ENCODE measurements at regions not wholly inside any gene's neighbourhood (a gene's known extent, or its start where the extent isn't known, plus 50 kb on each side); places are given as distances from the start of the nearest gene placed in this dataset.

DNA sequence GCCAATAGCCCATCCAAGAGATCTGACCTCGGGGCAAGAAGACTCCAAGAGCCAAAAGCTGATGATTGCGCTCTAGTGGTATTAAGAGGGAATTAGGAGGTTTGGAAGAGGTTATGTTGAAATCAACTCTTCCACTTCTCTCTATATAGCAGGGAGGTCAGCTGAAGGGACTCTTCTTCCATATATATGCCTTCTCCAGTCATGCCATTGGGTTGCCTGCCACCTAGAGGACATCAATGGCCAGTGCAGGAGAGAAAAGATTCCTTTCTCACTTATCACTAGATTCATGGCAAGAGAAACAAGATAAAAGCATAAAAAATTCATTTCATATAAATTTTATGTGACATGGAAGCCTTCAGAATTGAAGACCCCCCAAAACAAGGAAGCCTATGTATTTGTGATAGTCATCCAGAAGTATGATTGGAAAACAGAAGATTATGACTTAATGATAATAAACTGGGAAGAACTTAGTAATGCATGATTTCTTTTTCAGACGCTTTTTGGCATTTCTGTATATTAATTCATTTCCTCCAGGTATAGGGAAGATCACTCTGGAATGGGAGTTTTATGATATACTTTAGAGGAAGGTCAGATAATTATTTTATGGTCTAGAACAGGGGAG, 435.1 kb upstream of the DDI1 start:
- Histone ChIP-seq H2AFZ (ENCODE audit: low read length) (no peak overlapping the region), H3K4me3 (replicated peaks in 1 of 3; ENCODE audit: insufficient read depth in 1 of 3, low read depth in 2 of 3, low read length in 3 of 3) (no peak overlapping the region), H4K20me1 (ENCODE audit: insufficient read depth, low read length) (no peaks in the 10 kb centered on the region), H3K36me3 (replicated peaks in 1 of 2; ENCODE audit: control insufficient read depth in 1 of 2, insufficient read depth in 2 of 2, low read length in 2 of 2) (no peaks in the 10 kb centered on the region), H3K4me2 (ENCODE audit: low read depth, low read length) (no peak overlapping the region), H3K27ac (ENCODE audit: extremely low read length, insufficient read depth, low read length) (no peak overlapping the region), H3K4me1 (ENCODE audit: insufficient read depth, low read length) (no peaks in the 10 kb centered on the region), H3K9me3 (ENCODE audit: low read length) (no peaks in the 10 kb centered on the region), H3K9ac (ENCODE audit: insufficient read depth, low read depth, low read length) (no peak overlapping the region), H3K79me2 (ENCODE audit: insufficient read depth, low read length) (no peaks in the 10 kb centered on the region), H3K27me3 (ENCODE audit: control insufficient read depth in 1 of 2, insufficient read depth in 2 of 2, low read length in 2 of 2) (no peaks in the 10 kb centered on the region)
- peak; percentile 28 for FAIRE-seq
- BruUV-seq (replicated peaks), result no TSS peak
- TF ChIP-seq, protein P1, sequence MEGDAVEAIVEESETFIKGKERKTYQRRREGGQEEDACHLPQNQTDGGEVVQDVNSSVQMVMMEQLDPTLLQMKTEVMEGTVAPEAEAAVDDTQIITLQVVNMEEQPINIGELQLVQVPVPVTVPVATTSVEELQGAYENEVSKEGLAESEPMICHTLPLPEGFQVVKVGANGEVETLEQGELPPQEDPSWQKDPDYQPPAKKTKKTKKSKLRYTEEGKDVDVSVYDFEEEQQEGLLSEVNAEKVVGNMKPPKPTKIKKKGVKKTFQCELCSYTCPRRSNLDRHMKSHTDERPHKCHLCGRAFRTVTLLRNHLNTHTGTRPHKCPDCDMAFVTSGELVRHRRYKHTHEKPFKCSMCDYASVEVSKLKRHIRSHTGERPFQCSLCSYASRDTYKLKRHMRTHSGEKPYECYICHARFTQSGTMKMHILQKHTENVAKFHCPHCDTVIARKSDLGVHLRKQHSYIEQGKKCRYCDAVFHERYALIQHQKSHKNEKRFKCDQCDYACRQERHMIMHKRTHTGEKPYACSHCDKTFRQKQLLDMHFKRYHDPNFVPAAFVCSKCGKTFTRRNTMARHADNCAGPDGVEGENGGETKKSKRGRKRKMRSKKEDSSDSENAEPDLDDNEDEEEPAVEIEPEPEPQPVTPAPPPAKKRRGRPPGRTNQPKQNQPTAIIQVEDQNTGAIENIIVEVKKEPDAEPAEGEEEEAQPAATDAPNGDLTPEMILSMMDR (CRISPR knock-in tag; IDR thresholded peaks at IDR 0.05), result peak; percentile 77
- TF ChIP-seq STAG1 (CRISPR knock-in tag; IDR thresholded peaks at IDR 0.05), result peak; percentile 76
- peak; percentile 61; the same call in 1 of the 2 replicates for TF ChIP-seq SMC3 (IDR thresholded peaks at IDR 0.05; ENCODE audit: low read length)
- TF ChIP-seq, protein P2, sequence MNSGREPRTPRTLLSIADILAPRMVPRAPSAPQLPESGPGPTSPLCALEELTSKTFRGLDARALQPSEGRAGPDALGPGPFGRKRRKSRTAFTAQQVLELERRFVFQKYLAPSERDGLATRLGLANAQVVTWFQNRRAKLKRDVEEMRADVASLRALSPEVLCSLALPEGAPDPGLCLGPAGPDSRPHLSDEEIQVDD (CRISPR knock-in tag; IDR thresholded peaks at IDR 0.05; ENCODE audit: borderline replicate concordance), result no peak
- no peak for TF ChIP-seq ZNF589 (CRISPR knock-in tag; conservative IDR thresholded peaks at IDR 0.05)
- in situ Hi-C loops (cut with HindIII; ENCODE audit: extremely low pct_ligation_motif_present, low pct_unique_long_range_greater_than_20kb) (no loop called here), intact Hi-C loops (cut with micrococcal nuclease; ENCODE audit: unreplicated experiment) (loop anchor here (1.0 to 5.0 kb wide), 4 partner anchors 275 to 494 kb away; partner anchors contain the start of gene DYNC2H1)
- DNase-seq (ENCODE audit: low spot score), result peak; percentile 35
- ChIA-PET CTCF (ENCODE audit: low intra/inter-chr PET ratio, low total read pairs) (interaction anchor here (1.5 to 2.3 kb wide), 4 partner anchors 262 to 399 kb away, joined by 3 to 9 read pairs (median 6); no protein-coding TSS in a partner anchor), POLR2A (no interaction called here)
- WGBS (ENCODE audit: low lambda C conversion rate), result 0% methylated on average over 3 of the region's 3 CpGs
- ATAC-seq, result peak; percentile 88

DNA sequence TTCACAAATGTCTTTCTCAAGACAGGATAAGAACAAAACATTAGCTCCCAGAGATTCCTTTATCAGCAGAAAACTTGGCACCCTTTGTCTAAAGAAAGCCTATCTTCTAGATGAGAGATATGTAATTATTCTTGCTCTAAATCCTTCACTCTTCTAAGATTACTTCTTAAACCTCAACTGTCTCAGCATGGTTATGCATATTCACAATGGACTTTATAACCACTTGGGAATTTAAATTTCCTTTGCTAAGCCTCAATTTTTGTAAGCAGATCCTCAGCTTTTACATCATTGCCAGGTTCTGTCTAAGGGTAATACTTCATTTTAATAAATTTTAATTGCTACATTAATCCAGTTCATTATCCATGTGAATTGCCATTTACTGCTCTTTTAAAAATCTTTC, 433.6 kb upstream of the DDI1 start:
- POLR2A ChIA-PET, result no interaction called here
- no peak for DNase-seq (ENCODE audit: low spot score)
- in situ Hi-C loops (cut with HindIII; ENCODE audit: extremely low pct_ligation_motif_present, low pct_unique_long_range_greater_than_20kb), result no loop called here
- no peak for TF ChIP-seq ZNF331 (CRISPR knock-in tag; IDR thresholded peaks at IDR 0.05)
- TF ChIP-seq, protein P3, sequence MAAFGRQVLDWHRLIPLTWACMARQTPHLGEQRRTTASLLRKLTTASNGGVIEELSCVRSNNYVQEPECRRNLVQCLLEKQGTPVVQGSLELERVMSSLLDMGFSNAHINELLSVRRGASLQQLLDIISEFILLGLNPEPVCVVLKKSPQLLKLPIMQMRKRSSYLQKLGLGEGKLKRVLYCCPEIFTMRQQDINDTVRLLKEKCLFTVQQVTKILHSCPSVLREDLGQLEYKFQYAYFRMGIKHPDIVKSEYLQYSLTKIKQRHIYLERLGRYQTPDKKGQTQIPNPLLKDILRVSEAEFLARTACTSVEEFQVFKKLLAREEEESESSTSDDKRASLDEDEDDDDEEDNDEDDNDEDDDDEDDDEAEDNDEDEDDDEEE (CRISPR knock-in tag; IDR thresholded peaks at IDR 0.05), result no peak
- TF ChIP-seq BHLHE40 (IDR thresholded peaks at IDR 0.05; ENCODE audit: low read length), result no peak
- no peak for TF ChIP-seq MTA3 (CRISPR knock-in tag; IDR thresholded peaks at IDR 0.05)
- TF ChIP-seq ZFP41 (CRISPR knock-in tag; IDR thresholded peaks at IDR 0.05; ENCODE audit: borderline replicate concordance), result no peak
- TF ChIP-seq IRF2 (CRISPR knock-in tag; IDR thresholded peaks at IDR 0.05), result no peak
- no peak for TF ChIP-seq ZNF343 (CRISPR knock-in tag; IDR thresholded peaks at IDR 0.05)
- TF ChIP-seq, protein P4, sequence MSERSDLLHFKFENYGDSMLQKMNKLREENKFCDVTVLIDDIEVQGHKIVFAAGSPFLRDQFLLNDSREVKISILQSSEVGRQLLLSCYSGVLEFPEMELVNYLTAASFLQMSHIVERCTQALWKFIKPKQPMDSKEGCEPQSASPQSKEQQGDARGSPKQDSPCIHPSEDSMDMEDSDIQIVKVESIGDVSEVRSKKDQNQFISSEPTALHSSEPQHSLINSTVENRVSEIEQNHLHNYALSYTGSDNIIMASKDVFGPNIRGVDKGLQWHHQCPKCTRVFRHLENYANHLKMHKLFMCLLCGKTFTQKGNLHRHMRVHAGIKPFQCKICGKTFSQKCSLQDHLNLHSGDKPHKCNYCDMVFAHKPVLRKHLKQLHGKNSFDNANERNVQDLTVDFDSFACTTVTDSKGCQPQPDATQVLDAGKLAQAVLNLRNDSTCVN (CRISPR knock-in tag; IDR thresholded peaks at IDR 0.05; ENCODE audit: borderline replicate concordance), result no peak
- TF ChIP-seq ZNF850 (CRISPR knock-in tag; conservative IDR thresholded peaks at IDR 0.05), result no peak
- TF ChIP-seq ARHGAP35 (CRISPR knock-in tag; IDR thresholded peaks at IDR 0.05; ENCODE audit: borderline replicate concordance), result no peak

More for the DNA sequence above, 433.6 kb upstream of the DDI1 start:
- H3K9me3 ChIP-seq (ENCODE audit: low read length), result no peaks in the 10 kb centered on the region
- H3K36me3 ChIP-seq (replicated peaks in 1 of 2; ENCODE audit: control insufficient read depth in 1 of 2, insufficient read depth in 2 of 2, low read length in 2 of 2), result no peaks in the 10 kb centered on the region
- no peak overlapping the region for H3K9ac ChIP-seq (ENCODE audit: insufficient read depth, low read depth, low read length)
- no peaks in the 10 kb centered on the region for H3K79me2 ChIP-seq (ENCODE audit: insufficient read depth, low read length)
- intact Hi-C loops (cut with micrococcal nuclease; ENCODE audit: unreplicated experiment), result loop anchor here (5.0 kb wide), 1 partner anchor 496 kb away; the partner anchor contains the start of gene DYNC2H1
- no peaks in the 10 kb centered on the region for H4K20me1 ChIP-seq (ENCODE audit: insufficient read depth, low read length)
- H3K27ac ChIP-seq (ENCODE audit: extremely low read length, insufficient read depth, low read length), result no peak overlapping the region
- no peak overlapping the region for H3K4me2 ChIP-seq (ENCODE audit: low read depth, low read length)
- H2AFZ ChIP-seq (ENCODE audit: low read length), result no peak overlapping the region
- no peak for FAIRE-seq
- CTCF ChIA-PET (ENCODE audit: low intra/inter-chr PET ratio, low total read pairs), result no interaction called here
- no peak overlapping the region for H3K4me3 ChIP-seq (replicated peaks in 1 of 3; ENCODE audit: insufficient read depth in 1 of 3, low read depth in 2 of 3, low read length in 3 of 3)
- ATAC-seq, result no peak
- H3K27me3 ChIP-seq (ENCODE audit: control insufficient read depth in 1 of 2, insufficient read depth in 2 of 2, low read length in 2 of 2), result no peaks in the 10 kb centered on the region
- H3K4me1 ChIP-seq (ENCODE audit: insufficient read depth, low read length), result no peaks in the 10 kb centered on the region
- BruUV-seq (replicated peaks), result no TSS peak

Measured in HepG2 (cell line).